HCT116 (cell line): ENCODE measurements at regions not wholly inside any gene's neighbourhood (a gene's known extent, or its start where the extent isn't known, plus 50 kb on each side); places are given as distances from the start of the nearest gene placed in this dataset.

Experiments used
- ATAC-seq: fragments of 200-7000 bp; cut with Tn5 transposase; 2 replicates; pipeline ENCODE4 v1.9.1; 2020; ENCODE audit warnings: mild to moderate bottlenecking, moderate library complexity
- BruUV-seq: library from RNA; stranded (reverse); fragments of 400-500 nt; replicated peaks from 2 replicates; lab custom pipeline; 2021; lab: Mats Ljungman, UMichigan
- CTCF ChIA-PET: fragments of 300-600 bp; sonication (Branson Sonifier 250); formaldehyde crosslinking; loops from one replicate; lab custom pipeline; 2021; ENCODE audit warnings: antibody characterized with exemption; lab: Charles Lee
- POLR2A ChIA-PET: fragments of 300-600, 350-600 bp; sonication (Branson Sonifier 250); formaldehyde crosslinking; loops from one replicate; lab custom pipeline; 2021; ENCODE audit warnings: antibody characterized with exemption; lab: Charles Lee
- RAD21 ChIA-PET, 2 experiments: fragments of 300-600 bp; sonication (Branson Sonifier 250); formaldehyde crosslinking; loops; one replicate each; lab custom pipeline; 2023; ENCODE audit warnings: low total read pairs in 2 of 2; ENCODE audit not compliant: uncharacterized antibody in 2 of 2, unreplicated experiment in 2 of 2, low non-redundant PET in 1 of 2; lab: Charles Lee
- DNase-seq: peaks from one replicate; pipeline ENCODE4 v3.0.0-alpha.2; 2010; ENCODE audit warnings: low read depth, low spot score
- H2AFZ ChIP-seq: fragments of 200-600 bp; shearing (Covaris generic), sonication (generic); 2 replicates; pipeline ENCODE4 v1.6.1; 2017; ENCODE audit warnings: low read depth, mixed run types, mixed read lengths, antibody characterized with exemption, low read length; ENCODE audit not compliant: poor library complexity, severe bottlenecking
- H3K27ac ChIP-seq: 2 replicates; pipeline ENCODE4 v1.5.1; 2012; ENCODE audit warnings: low read depth, low read length
- H3K27me3 ChIP-seq: fragments of 200-600 bp; sonication (generic); 2 replicates; pipeline ENCODE4 v1.6.1; 2016; ENCODE audit warnings: mixed run types, low read length, mixed read lengths; ENCODE audit not compliant: insufficient read depth
- H3K36me3 ChIP-seq, 2 experiments: fragments of 200-500 bp in 1 of 2; fragments of 200-600 bp in 1 of 2; sonication (Bioruptor generic) in 1 of 2; sonication (generic) in 1 of 2; 2 replicates each; pipeline versions ENCODE4 v1.5.1 to v1.6.1; 2014 to 2016; ENCODE audit warnings: low read length in 2 of 2, inconsistent platforms in 1 of 2, mixed read lengths in 1 of 2, mixed run types in 1 of 2; ENCODE audit not compliant: insufficient read depth in 2 of 2, control insufficient read depth in 1 of 2
- H3K4me1 ChIP-seq, 2 experiments: fragments of 200-600 bp in 1 of 2; sonication (generic) in 1 of 2; 2 replicates each; pipeline versions ENCODE4 v1.5.1 to v1.6.1; 2012 to 2017; ENCODE audit warnings: low read length in 2 of 2, inconsistent platforms in 1 of 2, mild to moderate bottlenecking in 1 of 2, mixed read lengths in 1 of 2, mixed run types in 1 of 2, moderate library complexity in 1 of 2; ENCODE audit not compliant: insufficient read depth in 2 of 2, control insufficient read depth in 1 of 2
- H3K4me2 ChIP-seq: fragments of 200-600 bp; sonication (generic); 2 replicates; pipeline ENCODE4 v1.6.1; 2017; ENCODE audit warnings: mixed run types, low read length, mixed read lengths
- H3K4me3 ChIP-seq, 2 experiments: fragments of 200-600 bp in 1 of 2; sonication (generic) in 1 of 2; replicated peaks in 1 of 2; 2 replicates each; pipeline ENCODE4 v1.5.1; 2011 to 2016; ENCODE audit warnings: low read length in 2 of 2, control low read depth in 1 of 2, low read depth in 1 of 2, mild to moderate bottlenecking in 1 of 2, mixed read lengths in 1 of 2, mixed run types in 1 of 2
- H3K79me2 ChIP-seq: fragments of 200-600 bp; sonication (generic); 2 replicates; pipeline ENCODE4 v1.6.1; 2017; ENCODE audit warnings: mild to moderate bottlenecking, mixed run types, low read length, moderate library complexity, mixed read lengths; ENCODE audit not compliant: insufficient read depth
- H3K9ac ChIP-seq: fragments of 200-600 bp; sonication (generic); 2 replicates; pipeline ENCODE4 v1.6.1; 2016; ENCODE audit warnings: low read length, mixed read lengths
- H3K9me2 ChIP-seq: fragments of 200-600 bp; sonication (generic), shearing (Covaris generic); 2 replicates; pipeline ENCODE4 v1.6.1; 2017; ENCODE audit warnings: mixed run types, mild to moderate bottlenecking, moderate library complexity; ENCODE audit not compliant: insufficient read depth
- H3K9me3 ChIP-seq, 2 experiments: fragments of 200-500 bp in 1 of 2; fragments of 200-600 bp in 1 of 2; sonication (Bioruptor generic) in 1 of 2; sonication (generic) in 1 of 2; 2 replicates each; pipeline ENCODE4 v1.6.1; 2014 to 2017; ENCODE audit warnings: low read length in 2 of 2, mixed read lengths in 2 of 2, inconsistent platforms in 1 of 2, low read depth in 1 of 2, mild to moderate bottlenecking in 1 of 2, mixed run types in 1 of 2, moderate library complexity in 1 of 2; ENCODE audit not compliant: control insufficient read depth in 1 of 2, insufficient read depth in 1 of 2
- H4K20me1 ChIP-seq: fragments of 200-600 bp; sonication (generic), shearing (Covaris generic); 2 replicates; pipeline ENCODE4 v1.6.1; 2017; ENCODE audit warnings: mixed run types, mild to moderate bottlenecking, moderate library complexity; ENCODE audit not compliant: insufficient read depth
- CBX3 ChIP-seq: IDR thresholded peaks from 2 replicates; pipeline ENCODE4 v1.6.1; 2012; ENCODE audit warnings: low read depth
- CEBPB ChIP-seq: IDR thresholded peaks from 2 replicates; pipeline ENCODE4 v1.6.1; 2012; ENCODE audit warnings: low read depth
- ELF1 ChIP-seq: IDR thresholded peaks from 2 replicates; pipeline ENCODE4 v1.6.1; 2012; ENCODE audit warnings: low read depth, borderline replicate concordance
- EZH2 ChIP-seq: fragments of 200-600 bp; sonication (generic); IDR thresholded peaks from 2 replicates; pipeline ENCODE4 v1.6.1; 2017; ENCODE audit warnings: antibody characterized with exemption, mixed run types
- EZH2phosphoT487 ChIP-seq: fragments of 200-600 bp; IDR thresholded peaks from 2 replicates; pipeline ENCODE4 v1.6.1; 2018; ENCODE audit warnings: antibody characterized with exemption, borderline replicate concordance
- MAX ChIP-seq: IDR thresholded peaks from 2 replicates; pipeline ENCODE4 v1.6.1; 2012
- POLR2A ChIP-seq: IDR thresholded peaks from 2 replicates; pipeline ENCODE4 v1.7.0; 2011; ENCODE audit warnings: borderline replicate concordance; ENCODE audit not compliant: insufficient read depth, insufficient read length; ENCODE audit errors: extremely low read depth
- POLR2AphosphoS5 ChIP-seq: IDR thresholded peaks from 2 replicates; pipeline ENCODE4 v1.6.1; 2011; ENCODE audit warnings: mild to moderate bottlenecking, low read depth, low read length, moderate library complexity
- REST ChIP-seq: IDR thresholded peaks from 2 replicates; pipeline ENCODE4 v1.6.1; 2012; ENCODE audit warnings: low read depth
- SIN3A ChIP-seq: IDR thresholded peaks from 2 replicates; pipeline ENCODE4 v1.6.1; 2012; ENCODE audit warnings: low read depth
- SP1 ChIP-seq: IDR thresholded peaks from 2 replicates; pipeline ENCODE4 v1.6.1; 2012; ENCODE audit warnings: low read depth
- SRF ChIP-seq: IDR thresholded peaks from 2 replicates; pipeline ENCODE4 v1.6.1; 2012; ENCODE audit warnings: low read depth
- TCF7L2 ChIP-seq: IDR thresholded peaks from 2 replicates; pipeline ENCODE4 v1.7.0; 2011; ENCODE audit warnings: borderline replicate concordance, inconsistent platforms; ENCODE audit not compliant: insufficient read depth, insufficient read length; ENCODE audit errors: extremely low read depth
- ZNF274 ChIP-seq: fragments of 200-500 bp; sonication (Bioruptor generic); IDR thresholded peaks from 2 replicates; pipeline ENCODE4 v1.6.1; 2014; ENCODE audit warnings: mild to moderate bottlenecking, low read depth, low read length, inconsistent platforms
- intact Hi-C: fragments of 100-400 bp; cut with micrococcal nuclease; formaldehyde crosslinking; loops from 2 replicates; pipeline ENCODE4 v1.10.0; 2022

GRCh38 chr3:80771085-80771484, 990.4 kb downstream of the GBE1 start (continued):
- TF ChIP-seq EZH2 (no peak), ZNF274 (no peak), SIN3A (no peak), TCF7L2 (no peak), EZH2phosphoT487 (no peak), REST (no peak)

- Histone ChIP-seq H3K4me2 (no peak overlapping the region), H3K4me1 (no peaks in the 10 kb centered on the region), H3K9me2 (no peaks in the 10 kb centered on the region), H3K79me2 (no peaks in the 10 kb centered on the region), H3K36me3 (no peaks in the 10 kb centered on the region), H2AFZ (no peak overlapping the region), H4K20me1 (no peaks in the 10 kb centered on the region), H3K9me3 (peaks cover 8 to 9% of the 10 kb centered on the region in 2 experiments; a peak in 2 of 4 replicates), H3K27ac (no peak overlapping the region), H3K27me3 (no peaks in the 10 kb centered on the region), H3K4me3 (no peak overlapping the region), H3K9ac (no peak overlapping the region)
- DNase-seq (no peak), ATAC-seq (no peak)
- ChIA-PET RAD21 (no interaction called here), CTCF (no interaction called here), POLR2A (no interaction called here)
- intact Hi-C loops = no loop called here
- TF ChIP-seq SRF (no peak), CEBPB (no peak), CBX3 (no peak), MAX (no peak), REST (no peak), POLR2AphosphoS5 (no peak), SP1 (no peak), POLR2A (no peak), ELF1 (no peak), ZNF274 (no peak), EZH2phosphoT487 (no peak)
- no TSS peak for BruUV-seq
Observed at GRCh38 chr3:80770106-80771074, 991.1 kb downstream of the GBE1 start.
